ENCODE measurements at regions not wholly inside any gene's neighbourhood (a gene's known extent, or its start where the extent isn't known, plus 50 kb on each side); places are given as distances from the start of the nearest gene placed in this dataset.

DNA sequence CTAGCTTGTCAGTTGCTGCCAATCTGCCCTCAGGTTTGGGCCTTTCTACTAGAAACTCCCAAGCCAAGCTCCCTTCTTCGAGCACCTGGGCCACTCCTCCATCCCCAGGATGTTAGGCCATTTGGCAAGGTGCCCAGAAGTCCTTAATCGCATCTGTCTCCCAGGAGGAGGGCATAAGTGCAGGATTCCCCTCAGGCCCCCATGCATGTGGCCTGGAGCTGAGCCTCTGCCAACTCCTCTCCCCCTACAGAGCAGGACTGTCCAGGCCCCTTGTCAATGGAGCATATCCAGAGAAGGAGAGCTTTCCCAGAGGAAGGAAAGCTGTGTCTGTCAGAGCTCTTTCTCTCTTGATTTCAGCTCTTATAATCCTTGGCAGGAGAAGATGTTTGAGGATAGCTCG lies 182.6 kb upstream of the ROPN1 start:
- no peak for DNase-seq (ENCODE audit: low read depth in 2 of 3, low spot score in 2 of 3)

DNA sequence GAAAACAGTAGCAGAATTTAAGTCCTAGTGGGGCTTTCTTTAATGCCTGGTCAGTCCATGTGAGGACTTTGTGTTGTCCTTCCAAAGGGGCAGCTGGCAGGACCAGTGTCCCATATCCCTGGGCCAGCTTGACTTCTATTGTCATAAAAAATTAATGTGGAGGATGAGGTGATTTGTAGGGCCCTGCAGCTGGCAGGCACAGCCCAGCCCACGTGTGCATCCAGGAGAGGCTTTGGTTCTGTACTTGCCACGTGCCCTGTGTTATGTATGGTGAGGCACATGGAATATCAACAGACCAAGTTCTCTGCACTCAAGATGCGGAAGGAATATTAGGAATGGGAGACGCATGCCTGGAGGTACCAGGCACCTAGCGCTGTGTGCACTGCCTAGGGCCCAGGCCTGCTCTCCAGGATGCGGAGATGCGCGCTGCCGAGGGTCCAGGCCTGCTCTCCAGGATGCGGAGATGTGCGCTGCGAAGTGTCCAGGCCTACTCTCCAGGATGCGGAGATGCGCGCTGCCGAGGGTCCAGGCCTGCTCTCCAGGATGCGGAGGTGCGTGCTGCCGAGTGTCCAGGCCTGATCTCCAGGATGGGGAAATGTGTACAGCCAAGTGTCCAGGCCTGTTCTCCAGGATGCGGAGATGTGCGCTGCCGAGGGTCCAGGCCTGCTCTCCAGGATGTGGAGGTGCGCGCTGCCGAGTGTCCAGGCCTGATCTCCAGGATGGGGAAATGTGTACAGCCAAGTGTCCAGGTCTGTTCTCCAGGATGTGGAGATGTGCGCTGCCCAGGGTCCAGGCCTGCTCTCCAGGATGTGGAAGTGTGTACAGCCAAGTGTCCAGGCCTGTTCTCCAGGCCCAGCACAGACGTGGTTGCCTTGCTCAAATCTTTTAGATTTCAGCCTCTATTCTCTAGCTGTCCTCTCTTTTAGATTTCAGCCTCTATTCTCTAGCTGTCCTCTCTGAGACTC lies 183.3 kb upstream of the ROPN1 start:
- no peak for DNase-seq (ENCODE audit: low read depth in 2 of 3, low spot score in 2 of 3)

DNA sequence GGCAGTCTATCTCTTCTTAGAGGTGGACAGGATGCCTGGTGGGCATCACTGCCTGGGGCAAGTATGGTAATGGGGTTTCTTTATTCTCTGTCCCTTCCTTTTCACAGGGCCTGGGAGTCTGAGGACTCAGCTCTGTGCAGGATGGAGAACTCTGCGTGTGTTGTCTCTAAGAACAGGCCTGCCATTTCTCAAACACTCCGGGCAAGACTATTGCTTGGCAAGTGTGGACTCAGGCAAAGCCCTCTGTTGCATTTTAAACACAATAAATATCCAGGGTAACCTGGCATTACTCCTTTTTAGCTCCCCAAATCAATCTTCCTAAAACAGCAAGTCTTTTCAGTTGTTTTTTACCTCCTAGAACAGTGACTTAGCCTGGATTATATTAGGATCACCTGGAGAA lies 185.1 kb upstream of the ROPN1 start:
- no peak for DNase-seq (ENCODE audit: low read depth in 2 of 3, low spot score in 2 of 3)

DNA sequence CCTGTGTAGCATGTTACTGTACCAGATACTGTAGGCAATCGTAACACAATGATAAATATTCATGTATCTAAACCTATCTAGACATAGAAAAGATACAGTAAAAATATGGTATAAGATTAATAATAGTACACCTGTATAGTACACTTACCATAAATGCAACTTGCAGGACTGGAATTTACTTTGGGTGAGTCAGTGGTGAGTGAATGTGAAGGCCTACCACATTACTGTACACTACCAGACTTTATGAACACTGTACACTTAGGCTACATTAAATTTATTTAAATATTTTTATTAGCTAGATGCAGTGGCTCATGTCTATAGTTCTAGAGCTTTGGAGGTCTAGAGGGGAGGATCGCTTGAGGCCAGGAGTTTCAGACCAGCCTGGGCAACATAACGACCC lies 186.6 kb upstream of the ROPN1 start:
- no peak for DNase-seq (ENCODE audit: low read depth in 2 of 3, low spot score in 2 of 3)

DNA sequence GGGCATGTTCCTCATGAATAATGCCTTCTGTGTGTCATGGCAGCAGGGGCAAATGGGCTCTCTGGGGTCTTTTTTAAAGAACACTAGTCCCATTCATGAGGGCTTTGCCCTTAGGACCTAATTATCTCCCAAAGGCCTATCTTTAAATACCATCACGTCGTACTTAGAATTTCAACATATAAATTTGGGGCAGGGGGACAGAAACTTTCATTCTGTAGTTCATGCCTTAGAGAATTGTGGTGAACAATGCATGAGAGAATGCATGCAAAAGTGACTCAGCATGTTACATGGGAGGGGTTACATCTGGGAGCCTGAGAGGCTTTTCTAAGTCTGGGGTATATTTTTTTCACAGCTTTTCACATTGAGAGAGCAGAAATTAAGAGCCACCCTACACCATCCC lies 208.5 kb upstream of the ROPN1 start:
- no peak for DNase-seq (ENCODE audit: low read depth in 2 of 3, low spot score in 2 of 3)

DNA sequence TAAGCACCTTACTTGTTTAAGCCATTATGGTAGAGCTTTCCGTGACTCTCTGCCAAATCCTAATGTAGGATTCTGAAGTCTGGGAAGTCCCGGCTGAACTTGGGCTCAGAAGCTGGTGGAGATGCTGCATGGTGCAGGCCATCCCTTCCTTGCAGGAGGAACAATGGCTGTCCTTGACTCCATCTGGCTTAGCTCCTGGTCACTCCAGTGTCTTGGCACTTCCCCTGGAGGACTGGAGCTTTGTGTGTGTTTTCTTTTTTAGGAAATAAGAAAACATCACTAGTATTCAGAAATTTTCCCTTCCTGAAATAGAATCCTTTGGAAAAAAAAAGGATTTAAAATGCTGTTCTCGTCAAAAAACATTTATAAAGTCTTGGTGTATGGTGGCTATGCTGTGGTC lies 209.3 kb upstream of the ROPN1 start:
- no peak for DNase-seq (ENCODE audit: low read depth in 2 of 3, low spot score in 2 of 3)

DNA sequence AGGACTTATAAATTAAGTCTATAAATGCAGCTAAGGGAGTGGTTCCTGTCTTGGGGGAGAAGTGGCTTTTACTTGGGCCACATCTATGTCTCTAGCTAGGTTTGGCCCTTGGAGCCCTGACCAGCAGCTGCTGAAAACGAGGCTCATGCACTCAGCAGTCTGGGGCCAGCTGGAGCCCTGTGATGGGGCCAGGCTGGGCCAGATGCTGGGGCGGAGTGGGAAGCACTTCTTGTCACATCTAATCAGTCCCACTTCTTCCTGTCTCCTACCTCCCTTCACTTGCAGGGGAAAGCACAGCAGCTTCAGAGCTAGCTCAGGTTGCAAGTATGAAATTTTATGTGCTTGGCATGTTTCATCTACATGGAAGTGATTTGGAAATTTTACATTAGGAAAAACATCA lies 209.9 kb upstream of the ROPN1 start:
- no peak for DNase-seq (ENCODE audit: low read depth in 2 of 3, low spot score in 2 of 3)

DNA sequence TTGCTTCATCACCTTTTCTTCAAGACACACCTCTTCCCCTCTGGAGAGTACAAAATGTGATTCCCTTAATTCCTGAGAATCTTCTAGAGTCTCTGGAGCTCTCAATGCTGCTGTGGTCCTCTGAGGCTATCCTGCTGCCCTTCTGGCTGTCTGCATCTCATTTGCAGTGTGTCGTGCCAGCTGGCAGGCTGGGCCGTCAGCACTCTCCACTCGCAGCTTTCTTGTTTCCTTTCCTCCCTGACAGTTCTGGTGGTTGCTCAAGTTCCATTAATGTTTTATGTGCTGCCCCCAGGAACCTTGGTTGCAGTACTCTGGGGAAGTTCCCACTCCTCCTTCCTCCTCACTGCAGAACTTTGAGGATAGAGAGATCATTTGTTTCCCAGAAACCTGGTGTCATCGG lies 210.8 kb upstream of the ROPN1 start:
- DNase-seq (ENCODE audit: low read depth in 2 of 3, low spot score in 2 of 3) = no peak

DNA sequence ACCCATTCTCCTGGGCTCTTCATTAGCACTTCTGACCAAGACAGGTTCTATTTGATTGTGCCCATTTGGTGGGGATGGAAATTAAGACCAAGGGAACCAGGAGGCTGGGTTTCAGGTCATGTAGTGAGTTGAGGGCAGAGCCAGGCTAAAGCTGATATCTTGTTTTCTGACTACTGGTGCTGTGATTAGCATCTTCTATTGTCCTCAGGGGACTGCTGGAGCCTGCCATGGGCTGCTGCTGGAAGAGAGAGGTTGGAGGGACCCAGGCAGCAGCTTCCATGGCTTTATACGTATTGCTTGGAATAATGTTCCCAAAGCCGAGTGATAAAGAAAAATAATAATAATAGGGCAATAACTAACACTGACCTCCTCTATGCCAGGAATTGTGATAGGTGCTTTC lies 211.4 kb upstream of the ROPN1 start:
- no peak for DNase-seq (ENCODE audit: low read depth in 2 of 3, low spot score in 2 of 3)

DNA sequence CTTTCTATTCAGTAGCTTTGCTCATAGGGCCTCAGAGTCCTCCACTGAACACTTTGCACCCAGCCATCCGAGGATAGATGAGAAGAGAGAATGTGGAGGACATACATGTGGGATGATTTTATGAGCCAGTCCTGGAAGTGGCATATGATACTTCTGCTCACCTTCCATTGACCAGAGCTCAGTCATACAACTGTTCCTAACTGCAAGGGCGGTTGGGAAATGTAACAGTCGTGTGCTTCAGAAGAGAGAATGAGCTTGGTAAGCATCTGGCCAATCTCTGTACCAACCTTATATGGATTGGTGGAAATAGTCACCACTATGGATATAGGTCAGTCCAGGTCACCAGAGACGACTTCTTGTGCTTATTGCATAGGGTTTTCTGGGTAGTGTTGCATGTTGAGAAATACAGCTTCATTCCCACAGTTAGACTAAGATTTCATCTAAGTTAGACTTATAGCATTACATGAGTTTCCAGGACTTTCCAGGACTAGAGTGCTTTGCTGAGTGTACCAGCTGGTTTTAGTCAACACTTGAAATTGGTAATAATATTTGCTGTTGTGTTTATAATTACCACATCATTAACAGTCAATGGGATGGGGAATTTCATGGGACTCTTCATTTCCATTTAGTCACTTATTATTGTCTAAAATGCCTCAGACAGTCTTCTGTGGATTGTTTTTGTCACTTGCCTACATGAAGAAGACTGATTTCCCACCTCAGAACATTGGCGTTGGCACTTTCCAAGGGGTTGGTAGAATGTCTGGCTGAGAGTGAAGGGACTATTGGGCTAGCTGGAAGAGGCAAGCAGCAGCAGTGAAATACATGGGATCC lies 214.5 kb upstream of the ROPN1 start:
- no peak for DNase-seq (ENCODE audit: low read depth in 2 of 3, low spot score in 2 of 3)

DNA sequence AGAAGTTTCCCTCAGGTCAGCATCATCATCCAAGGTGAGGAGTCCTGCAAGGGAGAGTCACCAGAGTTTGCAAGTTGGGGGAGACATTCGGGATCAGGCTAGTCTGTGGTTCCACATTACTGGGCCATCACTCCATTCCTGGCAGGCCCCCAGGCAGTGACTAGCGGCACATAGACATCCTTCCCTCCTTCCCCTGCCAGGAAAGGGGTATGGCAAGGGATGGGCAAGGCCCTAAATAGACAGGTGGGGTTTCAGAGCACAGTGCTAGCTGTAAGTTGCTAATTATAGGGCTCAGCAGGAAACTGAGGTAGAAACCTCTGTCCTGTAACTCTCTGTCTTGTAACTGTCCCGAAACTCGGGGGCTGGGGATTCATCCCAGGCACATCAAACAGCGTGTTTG lies 215.2 kb upstream of the ROPN1 start:
- no peak for DNase-seq (ENCODE audit: low read depth in 2 of 3, low spot score in 2 of 3)

DNA sequence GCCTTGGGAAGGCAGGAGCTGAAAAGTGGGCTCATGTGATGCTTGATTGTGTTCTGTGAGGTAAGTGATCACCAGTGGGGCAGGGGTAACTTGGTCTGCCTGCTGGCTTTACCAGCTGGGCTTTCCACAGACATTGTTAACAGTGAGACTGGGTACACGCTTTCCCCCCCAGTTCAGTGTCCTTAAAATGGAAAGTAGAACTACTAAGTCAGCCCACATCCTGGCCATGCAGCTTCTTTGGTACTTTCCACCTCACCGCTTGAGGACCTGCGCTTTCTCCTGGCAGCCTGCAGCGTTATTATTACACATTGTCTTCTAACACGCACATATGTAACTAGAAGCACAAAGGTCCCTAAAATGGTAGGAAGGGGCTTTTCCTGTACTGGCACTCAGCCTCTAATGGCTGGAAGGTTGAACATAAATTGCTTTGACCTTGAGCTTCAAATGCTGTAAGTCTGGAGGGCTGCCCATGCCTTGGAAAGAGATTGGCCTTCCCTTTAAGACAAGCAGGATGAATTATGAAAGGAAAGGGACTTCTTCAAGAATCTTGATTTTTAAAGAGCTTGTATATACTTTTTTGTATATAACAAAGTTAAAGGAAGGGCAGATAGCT lies 216.1 kb upstream of the ROPN1 start:
- DNase-seq (ENCODE audit: low read depth in 2 of 3, low spot score in 2 of 3) = no peak

DNA sequence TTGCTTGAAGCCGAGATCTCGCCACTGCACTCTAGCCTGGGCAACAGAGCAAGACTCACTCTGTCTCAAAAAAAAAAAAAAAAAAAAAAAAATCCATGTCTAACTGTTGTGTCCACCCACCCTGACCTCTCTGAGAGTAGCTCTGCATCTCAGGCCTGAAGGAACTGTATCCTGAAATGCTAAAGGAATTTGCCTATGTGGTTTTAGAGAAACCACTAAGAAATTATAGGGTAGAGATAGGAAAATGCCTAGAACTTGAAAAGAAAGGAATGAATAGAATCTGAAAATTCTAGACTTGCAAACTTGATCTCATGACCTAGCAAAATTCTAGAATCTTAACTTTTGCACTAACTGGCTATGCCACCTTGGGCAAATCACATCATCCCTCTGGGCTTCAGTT lies 217.5 kb upstream of the ROPN1 start:
- DNase-seq (ENCODE audit: low read depth in 2 of 3, low spot score in 2 of 3) = no peak

DNA sequence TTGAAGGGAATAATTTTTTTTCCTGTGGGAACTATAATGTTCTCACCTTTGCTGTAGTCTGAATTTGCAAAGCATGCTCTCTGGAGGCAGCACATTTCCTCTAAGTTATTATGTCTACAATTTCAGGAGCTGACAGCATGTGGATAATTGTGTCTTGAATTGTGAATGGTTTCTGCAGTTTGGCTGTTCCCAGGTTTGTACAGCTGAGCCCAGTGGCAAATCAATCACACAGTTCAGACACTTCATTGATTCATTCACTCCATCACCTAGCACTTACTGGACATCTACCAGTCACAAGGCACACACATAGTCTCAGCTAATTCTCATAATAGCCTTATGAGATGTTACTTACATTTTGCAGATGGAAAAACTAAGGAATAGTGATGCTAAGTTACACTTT lies 219.0 kb upstream of the ROPN1 start:
- DNase-seq (ENCODE audit: low read depth in 2 of 3, low spot score in 2 of 3) = no peak

DNA sequence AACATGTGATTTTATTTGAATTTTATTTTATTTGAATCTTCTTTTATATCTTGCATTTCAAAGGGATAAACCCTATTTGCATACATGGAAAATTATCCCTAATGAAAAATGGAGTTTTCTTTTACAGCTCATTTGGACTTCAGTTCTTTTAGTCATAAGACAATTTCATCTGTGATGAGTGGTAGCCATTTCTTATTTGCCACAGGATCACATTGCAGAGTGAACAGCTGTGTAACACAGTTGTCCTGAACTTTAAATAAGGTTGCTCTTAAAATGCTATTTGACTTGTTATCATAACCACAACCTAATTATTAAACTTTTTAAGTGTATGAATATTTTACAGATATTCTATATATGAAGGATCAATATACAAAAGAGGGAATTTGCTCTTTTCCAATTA lies 221.7 kb upstream of the ROPN1 start:
- no peak for DNase-seq (ENCODE audit: low read depth in 2 of 3, low spot score in 2 of 3)

DNA sequence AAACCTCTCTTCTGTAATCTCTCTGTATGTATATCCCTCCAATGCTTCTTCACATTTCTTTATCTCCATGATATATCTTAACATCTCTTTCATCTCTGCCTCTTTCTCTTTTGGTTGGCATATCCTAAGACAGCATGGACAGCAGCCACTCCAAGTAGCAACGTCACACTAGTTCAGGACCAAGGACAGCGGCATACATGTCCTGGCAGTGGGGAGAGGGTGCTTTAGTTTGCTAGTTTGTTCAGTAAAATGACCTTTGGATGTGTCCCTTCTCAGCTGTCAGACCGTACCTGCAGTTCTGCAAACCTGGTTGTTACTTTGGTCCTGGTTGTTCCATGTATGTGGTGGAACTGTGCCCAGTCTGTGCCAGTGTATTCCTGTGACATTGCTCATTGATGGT lies 225.6 kb upstream of the ROPN1 start:
- DNase-seq (ENCODE audit: low read depth in 2 of 3, low spot score in 2 of 3) = peak in 2 of 3 donors; percentile 63 to 88

DNA sequence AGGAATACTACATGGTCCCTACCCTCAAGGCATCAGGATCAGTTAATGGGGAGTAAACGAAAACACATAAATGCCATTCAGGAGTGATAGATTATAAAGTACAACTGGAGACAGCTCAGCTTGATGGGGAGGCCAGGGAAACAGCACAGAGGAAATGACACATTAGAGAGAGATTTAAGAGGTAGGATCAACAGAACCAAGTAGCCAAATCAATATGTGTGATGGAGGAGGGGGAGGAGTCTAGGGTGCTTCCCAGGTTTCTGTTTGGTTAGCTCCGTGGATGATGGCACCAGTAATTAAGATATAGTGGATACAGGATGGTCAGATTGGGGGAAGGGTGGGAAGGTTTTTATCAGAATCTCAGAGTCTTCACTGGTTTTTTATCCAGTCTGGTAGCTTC lies 229.5 kb upstream of the ROPN1 start:
- DNase-seq (ENCODE audit: low read depth in 2 of 3, low spot score in 2 of 3) = no peak

DNA sequence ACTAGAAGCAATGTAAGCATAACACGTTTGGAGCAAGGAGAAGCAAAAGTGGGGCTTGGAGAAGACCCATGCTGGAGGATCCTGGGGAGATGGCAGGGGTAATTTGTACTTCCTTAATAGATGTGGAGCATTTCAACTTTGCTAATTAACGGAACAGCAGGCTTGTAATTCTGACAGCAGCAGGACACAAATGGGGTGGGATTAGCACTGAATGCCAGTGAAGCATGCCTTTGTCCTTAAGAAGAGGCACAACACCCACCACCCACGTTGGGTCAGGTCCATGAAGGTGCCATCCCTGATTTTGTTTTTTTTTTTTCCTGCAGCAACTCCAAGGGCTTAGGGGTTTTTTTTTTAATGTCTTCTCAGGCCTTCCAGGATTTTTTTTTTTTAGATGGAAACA lies 231.9 kb upstream of the ROPN1 start:
- no peak for DNase-seq (ENCODE audit: low read depth in 2 of 3, low spot score in 2 of 3)

DNA sequence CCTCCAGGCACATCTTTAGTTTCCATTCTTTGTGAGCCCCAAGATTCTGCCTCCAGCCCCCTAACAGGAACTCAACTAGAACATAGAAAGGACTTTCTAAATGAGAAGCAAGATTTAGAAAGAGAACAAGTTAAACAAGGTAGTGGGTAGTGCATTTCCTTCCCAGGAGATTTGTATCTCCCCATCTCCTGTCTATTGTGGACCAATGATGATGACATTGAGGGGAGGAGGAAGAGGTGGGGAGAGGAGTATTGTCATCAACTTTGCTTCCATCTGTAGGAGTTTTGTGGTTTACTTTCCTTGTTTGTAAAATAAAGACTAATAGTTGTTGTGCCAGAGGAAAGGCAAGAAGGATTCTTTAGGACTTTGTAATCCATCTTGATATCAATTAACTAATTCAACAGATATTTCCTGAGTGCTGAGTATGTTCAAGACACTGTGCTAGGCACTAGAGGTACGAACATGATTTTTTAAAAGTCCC lies 235.3 kb upstream of the ROPN1 start:
- no peak for DNase-seq (ENCODE audit: low read depth in 2 of 3, low spot score in 2 of 3)

DNA sequence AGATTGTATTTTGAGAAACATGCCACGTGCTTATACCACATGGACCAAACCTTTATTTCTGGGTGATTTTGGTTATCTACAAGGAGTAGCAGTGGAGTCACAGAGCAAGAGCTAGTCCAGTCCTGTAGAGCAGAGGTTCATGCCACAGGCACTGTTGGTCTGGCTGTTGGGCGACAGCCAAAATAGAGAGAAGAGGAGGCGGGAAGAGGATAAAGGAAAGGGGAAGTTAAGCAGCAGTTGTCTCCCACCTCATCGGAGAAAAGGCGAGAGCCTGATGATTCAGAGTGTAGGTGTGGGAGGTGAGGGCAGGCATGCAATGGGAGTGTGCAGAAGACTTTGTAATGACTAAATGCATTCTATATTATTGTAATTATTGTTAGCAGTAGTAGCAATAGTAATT lies 237.5 kb upstream of the ROPN1 start:
- DNase-seq (ENCODE audit: low read depth in 2 of 3, low spot score in 2 of 3) = no peak

DNA sequence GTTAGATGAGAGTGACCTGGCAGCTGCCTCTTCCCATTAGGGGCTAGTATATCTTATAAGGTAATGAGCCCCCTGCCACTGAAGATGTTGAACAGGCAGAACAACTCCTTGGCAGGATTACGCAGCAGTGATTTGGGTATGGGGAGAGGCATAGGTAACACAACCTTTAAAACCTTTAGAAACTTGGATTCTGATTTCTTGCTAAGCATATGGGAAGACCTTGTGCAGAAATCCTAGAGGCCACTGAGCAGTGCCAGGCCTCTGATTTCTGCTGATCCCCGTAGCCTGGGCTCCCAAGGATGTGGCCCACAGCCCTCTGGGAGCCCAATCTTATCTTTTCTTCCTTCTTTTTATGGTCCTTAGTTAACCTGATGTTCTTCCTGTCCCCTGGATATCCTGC lies 237.9 kb upstream of the ROPN1 start:
- no peak for DNase-seq (ENCODE audit: low read depth in 2 of 3, low spot score in 2 of 3)

Data from hematopoietic multipotent progenitor cell (in vitro differentiated cells).